ENCODE measurements at regions not wholly inside any gene's neighbourhood (a gene's known extent, or its start where the extent isn't known, plus 50 kb on each side); places are given as distances from the start of the nearest gene placed in this dataset.

DNA sequence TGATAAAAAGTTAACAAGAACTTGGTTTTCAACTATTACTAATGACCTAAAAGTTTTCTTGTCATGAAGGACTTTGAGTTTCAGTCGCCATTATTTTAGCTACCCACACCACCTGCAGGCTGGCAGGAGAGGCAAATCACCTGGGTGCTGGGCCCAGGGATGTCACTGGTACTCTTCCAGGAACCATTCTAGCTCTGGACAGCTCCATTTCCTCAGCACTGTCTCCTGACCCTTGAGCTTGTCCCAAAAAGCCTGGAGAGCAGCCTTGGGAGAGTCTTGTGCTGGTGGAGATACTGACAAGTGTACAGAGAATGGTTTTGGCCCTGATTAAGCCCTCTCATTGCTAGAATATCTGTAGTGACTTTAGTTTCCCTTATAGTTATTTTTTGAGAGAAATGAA, 1924.1 kb upstream of the WWC1 start:
- no peak for DNase-seq (ENCODE audit: low read depth in 2 of 2, low spot score in 1 of 2)

DNA sequence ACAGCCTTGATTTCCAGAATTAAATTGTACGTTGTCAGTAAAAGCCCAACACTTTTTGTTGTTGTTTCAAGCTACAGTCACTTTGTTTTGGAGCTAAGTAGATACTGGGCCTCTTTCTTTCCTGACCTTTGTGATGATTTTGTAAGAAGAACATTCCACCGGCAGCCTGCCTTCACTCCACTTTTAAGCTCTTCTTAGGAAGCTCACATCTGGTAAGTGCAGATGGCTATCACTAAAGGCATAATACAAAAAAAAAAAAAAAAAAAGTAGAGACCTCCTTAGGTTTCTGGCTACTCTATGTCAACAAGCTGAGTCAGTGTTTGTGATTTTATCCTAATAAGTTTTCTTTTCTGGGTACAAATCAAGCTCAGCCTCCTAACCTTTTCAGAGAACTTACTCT, 1922.1 kb upstream of the WWC1 start:
- DNase-seq (ENCODE audit: low read depth in 2 of 2, low spot score in 1 of 2): no peak

DNA sequence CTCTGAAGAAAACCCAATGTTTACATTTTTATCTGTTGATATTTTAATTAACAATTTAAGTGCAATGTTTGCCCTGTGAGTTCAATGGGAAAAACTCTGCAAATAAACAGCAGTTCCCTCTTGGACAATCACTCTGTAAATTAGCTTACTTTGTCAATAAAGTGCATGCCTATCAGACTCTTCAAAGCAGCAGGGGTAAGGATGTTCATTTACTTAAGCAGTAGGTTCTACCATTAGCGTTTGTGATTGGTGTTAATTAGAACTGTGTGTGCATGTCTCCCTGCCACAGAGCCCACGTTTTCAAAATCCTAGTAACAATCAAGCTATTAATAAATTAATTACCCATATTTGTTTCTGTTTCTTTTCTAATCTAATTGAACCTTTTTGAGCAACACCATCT, 1921.6 kb upstream of the WWC1 start:
- DNase-seq (ENCODE audit: low read depth in 2 of 2, low spot score in 1 of 2): no peak

DNA sequence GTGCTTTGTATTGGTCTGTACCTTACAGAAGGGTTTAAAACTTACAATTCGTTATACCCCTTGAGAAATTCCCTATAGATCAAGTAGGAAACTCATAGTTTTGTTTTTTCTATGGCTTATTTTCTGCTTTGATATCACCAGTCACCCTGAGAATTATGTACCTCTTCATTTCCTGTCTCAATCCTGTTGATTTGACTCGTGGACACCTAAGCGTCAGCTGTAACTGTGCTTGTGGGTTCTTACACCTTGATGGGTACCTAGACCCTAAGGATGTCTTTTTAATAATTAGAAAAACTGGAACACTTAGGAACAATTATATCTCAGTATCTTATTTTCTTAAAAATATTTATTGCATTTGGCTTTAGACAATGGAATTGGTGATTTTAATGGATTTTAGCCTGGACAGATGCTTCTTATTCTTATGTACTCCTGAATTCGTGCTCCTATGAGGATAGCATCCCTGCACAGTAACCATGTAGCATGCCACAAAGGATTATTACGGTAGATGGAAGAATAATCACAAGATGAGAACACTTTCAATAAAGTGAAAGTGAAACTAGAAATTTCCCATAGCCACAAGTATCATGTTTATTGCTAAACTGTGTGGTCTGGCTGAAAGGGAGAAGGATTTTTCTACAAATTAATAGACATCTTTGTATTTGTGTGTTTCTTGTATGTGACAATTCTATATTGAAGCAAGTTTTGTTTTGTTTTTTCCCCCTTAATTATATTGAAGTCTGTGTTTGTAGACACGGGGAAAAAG, 1920.3 kb upstream of the WWC1 start:
- no peak for DNase-seq (ENCODE audit: low read depth in 2 of 2, low spot score in 1 of 2)

DNA sequence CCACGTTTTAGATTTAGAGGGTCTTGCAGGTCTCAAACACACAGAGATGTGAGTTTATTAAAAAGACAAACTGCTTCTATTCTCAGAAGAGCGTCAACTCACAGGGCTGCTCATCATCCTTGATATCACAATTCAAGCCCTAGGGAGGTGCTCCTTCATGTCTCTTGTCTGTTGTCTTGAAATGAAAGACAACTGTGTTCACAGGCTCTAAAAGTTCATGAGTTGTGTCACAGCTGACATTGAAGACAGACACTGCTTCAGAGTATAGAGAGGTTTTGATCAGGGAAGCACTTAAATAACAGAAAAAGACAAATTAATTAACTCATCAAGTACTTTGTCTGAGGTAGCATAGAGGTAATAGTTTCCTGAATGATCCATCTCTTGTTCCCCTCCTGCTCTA, 1917.6 kb upstream of the WWC1 start:
- DNase-seq (ENCODE audit: low read depth in 2 of 2, low spot score in 1 of 2): no peak

DNA sequence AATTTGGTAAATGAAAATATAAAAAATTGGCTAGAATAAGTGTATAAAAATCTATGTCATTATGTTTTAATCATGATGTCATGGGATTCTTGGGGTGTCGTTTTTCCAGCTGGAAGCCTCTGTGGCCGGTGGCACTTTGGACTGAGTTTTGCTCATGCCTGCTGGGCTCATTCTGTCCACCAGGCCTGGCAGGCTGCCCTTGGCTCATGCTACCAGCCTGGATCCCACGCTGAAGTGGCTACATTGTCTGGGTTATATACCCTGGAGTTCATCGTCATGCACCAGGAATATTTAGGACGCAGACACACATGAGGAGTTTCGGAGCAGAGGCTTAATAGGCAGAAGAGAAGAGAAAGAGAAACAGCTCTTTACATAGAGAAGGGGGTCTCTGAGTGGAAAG, 1913.7 kb upstream of the WWC1 start:
- no peak for DNase-seq (ENCODE audit: low read depth in 2 of 2, low spot score in 1 of 2)

DNA sequence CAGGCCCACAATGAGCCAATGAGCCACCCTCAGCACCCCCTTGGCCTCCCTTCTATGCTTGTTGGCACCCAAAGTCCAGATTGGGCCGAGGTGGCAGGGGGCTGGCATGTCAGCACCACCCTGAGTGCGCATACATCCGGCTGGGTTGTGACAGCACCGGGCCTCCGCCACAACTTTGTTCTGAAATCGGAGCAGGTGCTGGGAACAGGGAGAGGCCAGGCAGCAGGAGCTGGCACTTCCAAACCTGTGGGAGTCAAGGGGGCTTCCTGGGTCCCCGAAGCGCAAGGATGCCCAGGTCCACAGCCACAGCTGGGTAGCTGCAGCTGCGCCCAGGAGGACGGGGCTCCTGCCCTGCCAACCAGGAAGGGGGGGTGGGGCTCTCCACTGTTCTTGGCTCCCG, 1911.9 kb upstream of the WWC1 start:
- no peak for DNase-seq (ENCODE audit: low read depth in 2 of 2, low spot score in 1 of 2)

DNA sequence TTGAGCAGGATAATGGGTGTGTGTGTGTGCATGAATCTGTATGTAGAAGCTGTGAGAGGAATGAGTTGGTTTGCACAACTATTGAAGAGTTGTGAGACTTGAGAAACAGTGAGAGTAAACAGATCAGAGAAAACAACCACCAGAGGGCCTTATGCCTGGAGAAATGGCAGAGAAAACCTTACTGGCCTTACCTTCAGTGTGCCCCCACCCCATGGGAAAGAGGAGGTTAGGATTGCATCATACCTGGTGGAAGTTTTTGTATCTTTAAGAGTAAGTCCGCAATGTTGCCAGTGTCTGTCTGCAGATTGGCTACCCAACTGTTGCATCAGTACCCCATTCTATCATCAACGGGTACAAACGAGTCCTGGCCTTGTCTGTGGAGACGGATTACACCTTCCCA, 1909.4 kb upstream of the WWC1 start:
- DNase-seq (ENCODE audit: low read depth in 2 of 2, low spot score in 1 of 2): no peak

DNA sequence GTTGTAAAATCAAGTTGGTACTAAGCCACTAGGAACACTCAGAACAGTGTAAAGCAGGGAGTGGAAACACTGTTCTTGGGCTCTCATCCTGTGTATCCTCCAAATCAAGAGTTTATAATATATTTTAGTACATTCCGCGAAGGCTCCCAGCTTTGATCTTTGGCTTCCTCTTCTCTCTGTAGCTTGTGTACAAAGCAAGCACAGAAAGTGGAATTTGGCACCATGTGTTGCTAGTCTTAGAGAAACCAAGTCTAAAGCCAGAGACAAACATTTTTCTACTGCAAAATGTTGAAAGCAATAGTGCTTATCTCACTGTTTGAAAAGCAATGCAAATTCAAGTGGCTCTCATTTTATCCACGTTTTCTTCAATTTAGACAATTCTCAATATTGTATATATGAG, 1893.3 kb upstream of the WWC1 start:
- DNase-seq (ENCODE audit: low read depth in 2 of 2, low spot score in 1 of 2): no peak

DNA sequence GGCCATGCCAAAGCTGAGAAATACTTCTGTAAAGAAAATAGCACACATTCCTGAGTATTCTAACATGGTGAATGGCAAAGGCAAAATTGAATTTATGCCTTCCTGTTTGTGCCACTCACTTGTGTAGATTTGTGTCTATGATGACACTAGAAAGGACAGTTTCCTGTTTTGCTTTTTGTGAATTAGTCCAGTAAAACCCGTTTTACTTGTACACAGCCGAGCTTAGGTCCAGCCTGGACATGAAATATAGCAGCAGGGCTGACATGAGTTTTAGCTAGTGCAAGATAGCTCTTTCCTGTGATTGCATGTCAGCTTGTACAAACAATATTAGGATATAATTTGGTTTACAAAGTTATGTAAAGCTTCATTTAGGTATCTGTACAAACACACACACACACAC, 1891.7 kb upstream of the WWC1 start:
- DNase-seq (ENCODE audit: low read depth in 2 of 2, low spot score in 1 of 2): no peak

DNA sequence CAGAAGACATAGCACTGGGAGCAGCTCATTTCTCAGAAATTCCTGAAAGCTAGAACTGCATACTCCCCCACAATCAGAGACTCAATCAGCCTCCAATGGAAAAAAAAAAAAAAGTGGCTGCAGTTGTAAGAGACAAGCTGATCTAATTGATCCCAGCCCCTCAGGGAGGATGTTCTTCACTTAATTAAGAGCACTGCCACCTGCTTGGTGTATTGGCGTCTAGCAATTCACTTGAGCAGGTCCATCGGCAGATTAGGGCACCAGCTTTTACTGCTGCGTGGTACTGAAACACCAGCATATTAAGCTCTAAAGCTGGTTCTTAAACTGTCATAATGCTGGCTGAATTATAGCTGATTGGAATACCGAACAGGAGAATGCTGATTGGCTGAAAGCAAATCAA, 1890.1 kb upstream of the WWC1 start:
- no peak for DNase-seq (ENCODE audit: low read depth in 2 of 2, low spot score in 1 of 2)

DNA sequence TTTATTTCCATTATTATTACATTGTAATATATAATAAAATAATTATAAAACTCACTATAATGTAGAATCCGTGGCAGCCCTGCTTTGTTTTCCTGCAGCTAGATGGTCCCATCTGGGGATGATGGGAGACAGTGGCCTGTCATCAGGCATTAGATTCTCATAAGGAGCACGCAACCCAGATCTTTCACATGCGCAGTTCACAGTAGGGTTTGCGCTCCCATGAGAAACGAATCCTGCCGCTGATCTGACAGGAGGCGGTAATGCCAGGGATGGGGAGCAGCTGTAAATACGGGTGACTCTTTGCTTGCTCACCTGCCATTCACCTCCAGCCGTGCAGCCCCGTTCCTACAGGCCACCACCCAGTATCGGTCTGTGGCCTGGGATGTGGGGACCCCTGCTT, 1879.3 kb upstream of the WWC1 start:
- no peak for DNase-seq (ENCODE audit: low read depth in 2 of 2, low spot score in 1 of 2)

DNA sequence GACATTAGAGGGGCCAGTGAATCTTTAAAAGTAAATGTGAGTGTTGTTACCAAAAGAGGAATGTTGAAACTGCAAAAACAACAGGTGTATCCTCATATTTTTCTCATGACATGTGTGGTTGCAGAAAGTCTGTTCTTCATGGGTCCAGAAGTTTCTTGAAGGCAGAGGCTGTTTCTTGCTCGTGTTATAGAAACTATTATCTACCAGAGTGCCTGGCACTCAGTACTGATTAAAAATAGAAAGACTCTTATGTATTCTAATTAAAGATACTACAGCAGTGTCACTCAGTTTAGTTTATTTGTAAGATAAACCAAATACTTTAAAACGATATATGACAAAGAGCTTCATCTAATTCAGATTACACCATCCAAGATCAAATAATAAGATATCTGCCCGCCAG, 1864.2 kb upstream of the WWC1 start:
- no peak for DNase-seq (ENCODE audit: low read depth in 2 of 2, low spot score in 1 of 2)

DNA sequence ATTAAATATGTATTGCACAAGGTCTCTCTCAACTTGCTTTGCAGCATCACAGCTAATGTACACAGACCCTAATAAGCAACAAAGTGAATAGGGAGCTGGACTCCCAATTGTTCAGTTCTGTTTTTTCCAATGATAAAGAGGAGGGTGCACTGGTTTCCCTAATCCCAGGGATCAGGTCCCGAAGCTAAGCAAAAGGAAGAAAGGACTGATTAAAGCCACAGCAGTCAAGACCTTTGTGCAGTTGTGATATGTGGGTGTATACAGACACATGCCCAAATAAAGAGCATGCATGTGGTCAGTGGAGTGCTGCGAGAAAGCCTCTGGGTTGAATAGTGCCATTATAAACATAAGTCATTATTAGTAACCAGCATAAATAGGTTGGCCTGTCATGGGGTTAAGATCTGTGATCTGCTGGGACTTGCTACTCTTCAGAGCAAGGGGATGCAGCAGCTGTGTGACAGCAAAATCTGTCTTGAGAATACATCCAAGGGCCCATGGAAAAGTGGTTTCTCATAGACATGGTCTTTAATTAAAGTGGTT, 1863.1 kb upstream of the WWC1 start:
- DNase-seq (ENCODE audit: low read depth in 2 of 2, low spot score in 1 of 2): no peak

DNA sequence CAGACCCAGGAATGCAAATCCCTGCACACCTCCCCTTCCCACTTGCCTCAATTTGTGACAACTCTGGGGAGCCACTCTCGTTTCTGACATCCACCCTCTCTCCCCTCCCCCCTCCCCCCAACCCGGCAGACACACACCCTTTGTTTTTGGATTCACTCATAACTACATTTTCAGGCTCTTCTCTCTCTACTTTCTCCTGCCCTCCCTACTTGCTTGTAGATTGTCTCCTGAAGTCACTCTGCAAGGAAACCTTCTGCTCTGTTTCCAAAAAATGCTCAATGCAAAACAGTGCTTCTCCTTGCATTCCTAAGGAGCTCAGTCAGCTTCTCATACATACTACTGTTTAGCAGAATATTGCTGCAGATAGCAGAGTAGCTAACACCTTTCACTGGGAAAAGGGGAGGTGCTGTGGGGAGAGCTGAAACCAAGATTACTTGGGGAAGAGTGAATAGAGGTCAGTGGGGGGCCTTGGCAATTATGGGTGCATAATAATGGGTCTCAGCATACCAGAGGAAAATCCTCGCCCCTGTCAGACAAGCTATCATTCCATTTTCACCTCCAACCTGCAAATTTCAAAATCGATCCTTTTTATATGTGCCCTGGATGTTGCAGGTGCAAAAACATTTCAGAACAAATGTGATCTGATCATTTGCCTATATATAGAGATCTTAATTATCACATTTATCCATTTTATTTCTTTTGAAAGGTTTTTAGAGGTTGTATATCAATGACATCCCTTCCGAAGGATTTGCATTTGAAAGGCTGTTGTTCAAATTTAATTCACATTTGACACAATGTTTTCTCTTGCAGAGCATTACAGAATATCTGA, 1860.7 kb upstream of the WWC1 start:
- no peak for DNase-seq (ENCODE audit: low read depth in 2 of 2, low spot score in 1 of 2)

DNA sequence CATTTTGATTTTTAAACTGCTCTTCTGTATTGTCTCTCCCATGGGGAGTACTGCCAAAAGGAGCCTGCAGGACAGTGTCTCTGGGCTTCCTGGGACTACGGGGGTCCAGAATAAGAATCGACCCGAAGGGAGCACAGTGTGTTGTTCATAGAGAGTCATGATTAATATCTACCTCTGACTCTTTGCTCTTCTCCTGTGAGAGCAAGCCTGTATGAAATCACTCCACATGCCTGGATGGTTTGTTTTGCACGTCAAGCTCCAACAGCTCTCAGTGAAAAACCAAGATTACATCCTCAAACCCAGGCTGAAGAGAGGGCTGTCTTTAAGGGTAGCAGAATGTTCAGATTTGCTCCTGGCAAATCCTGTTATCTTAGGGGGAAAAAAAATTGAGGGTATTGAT, 1860.0 kb upstream of the WWC1 start:
- DNase-seq (ENCODE audit: low read depth in 2 of 2, low spot score in 1 of 2): no peak

DNA sequence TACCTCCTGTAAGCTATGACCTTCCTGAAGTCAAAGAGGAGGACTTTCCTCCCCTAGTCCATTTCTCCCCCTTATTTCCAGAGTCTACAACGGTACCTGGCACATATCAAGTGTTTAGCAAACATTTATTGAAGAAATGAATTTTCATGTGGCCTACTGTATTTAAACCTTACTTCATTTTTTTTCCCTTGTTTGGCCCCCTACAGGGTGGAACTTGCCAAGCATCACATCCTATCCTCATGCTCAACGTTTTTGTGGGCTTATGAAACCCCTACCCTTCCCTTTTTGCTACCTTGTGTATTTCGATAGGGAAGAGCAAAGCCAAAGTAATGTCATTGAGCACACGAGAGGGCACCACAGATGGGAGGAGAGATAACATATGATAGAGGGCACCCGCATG, 1857.8 kb upstream of the WWC1 start:
- DNase-seq (ENCODE audit: low read depth in 2 of 2, low spot score in 1 of 2): no peak

DNA sequence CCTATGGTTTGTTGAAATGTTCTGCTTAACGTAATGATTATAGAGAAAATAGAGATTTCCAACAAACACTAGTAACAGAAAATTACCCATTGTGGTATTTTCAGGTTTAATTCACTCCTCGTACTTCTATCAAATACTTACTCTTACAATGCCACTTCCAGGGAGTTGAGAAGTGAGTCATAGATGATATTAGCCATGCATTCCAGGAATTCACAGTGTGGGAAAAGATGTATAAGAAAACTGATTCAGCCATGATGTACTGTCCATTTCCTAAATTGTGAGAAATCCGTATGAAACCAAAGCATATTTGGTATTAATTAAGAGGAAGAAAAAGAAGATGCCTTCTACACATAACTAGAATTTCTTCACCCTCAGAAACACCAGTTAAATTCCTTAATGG, 1854.6 kb upstream of the WWC1 start:
- DNase-seq (ENCODE audit: low read depth in 2 of 2, low spot score in 1 of 2): no peak

DNA sequence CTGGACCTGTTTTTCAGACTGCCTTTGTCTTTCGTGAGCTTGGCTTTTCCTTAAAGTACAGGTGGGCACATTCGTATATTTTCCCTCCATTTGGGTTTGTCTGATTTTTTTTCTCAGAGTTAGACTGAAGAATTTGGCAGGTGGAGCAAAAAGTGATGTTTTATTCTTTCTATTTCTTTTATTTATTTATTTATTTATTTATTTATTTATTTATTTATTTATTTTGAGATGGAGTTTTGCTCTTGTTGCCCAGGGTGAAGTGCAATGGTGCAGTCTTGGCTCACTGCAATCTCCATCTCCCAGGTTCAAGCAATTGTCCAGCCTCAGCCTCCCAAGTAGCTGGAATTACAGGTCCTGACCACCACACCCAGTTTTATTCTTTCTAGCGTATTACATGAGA, 1805.1 kb upstream of the WWC1 start:
- no peak for DNase-seq (ENCODE audit: low read depth in 2 of 2, low spot score in 1 of 2)

DNA sequence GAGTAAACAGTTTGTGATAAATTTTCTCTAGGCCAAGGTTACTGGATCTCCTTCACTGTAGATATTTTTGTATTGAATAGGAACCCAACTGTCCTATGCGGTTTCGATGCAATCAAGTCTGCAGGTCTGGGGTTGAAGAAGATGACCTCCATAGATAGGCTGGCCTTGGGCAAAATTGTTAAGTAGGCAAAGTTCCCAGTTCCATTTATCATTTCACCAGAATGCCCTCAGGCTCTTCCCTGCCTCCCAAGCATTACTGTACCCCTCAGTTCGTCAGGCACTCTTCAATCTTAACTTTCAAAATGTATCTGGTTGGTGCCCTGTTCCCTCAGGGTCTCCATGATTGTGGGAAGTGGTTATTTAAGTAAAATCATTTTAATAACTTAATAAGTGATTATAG, 1802.9 kb upstream of the WWC1 start:
- DNase-seq (ENCODE audit: low read depth in 2 of 2, low spot score in 1 of 2): no peak

DNA sequence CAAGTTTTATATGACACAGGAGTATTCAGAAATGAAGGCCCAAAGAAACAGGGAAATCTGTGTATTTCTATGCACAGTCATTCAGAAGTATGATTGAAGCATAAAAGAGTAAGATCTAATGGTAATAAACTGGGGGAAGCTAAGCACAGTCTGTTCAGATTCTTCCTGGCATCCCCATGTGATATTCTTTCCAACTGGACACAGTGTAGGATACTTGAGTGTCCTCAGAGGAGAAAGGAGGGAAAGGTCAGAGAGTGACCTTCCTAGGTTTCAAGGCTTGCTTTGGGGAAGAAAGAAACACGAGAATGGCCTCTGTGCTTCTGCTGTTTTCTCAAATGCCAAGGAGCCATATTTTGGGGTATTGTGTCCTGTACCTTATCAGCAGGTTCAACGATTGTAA, 1798.4 kb upstream of the WWC1 start:
- no peak for DNase-seq (ENCODE audit: low read depth in 2 of 2, low spot score in 1 of 2)

DNA sequence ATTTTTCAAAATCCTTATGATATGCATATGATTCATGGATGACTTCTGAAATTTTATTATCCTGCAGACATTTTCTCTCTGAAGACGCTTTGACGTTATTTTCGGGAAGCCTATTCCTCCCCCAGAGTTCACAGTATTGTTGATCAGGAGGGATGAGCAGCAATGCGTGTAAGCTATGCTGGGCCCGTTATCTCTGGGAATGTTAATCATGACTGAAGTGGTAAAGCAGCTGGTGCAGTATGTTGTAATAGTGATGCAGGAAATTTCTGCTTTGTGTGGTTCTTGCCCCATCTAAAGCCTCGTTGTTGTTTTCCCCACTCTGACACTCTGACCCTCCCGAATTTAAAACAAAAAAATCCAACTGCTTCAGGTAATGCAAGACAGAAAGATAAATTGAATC, 1797.8 kb upstream of the WWC1 start:
- DNase-seq (ENCODE audit: low read depth in 2 of 2, low spot score in 1 of 2): no peak

Measured in stimulated activated CD8-positive, alpha-beta memory T cell treated with anti-CD3 and anti-CD28 coated beads, Interleukin-4, amount 100 ng/mL, for 1 hour (primary cell).